ENCODE measurements at regions not wholly inside any gene's neighbourhood (a gene's known extent, or its start where the extent isn't known, plus 50 kb on each side); places are given as distances from the start of the nearest gene placed in this dataset.

DNA sequence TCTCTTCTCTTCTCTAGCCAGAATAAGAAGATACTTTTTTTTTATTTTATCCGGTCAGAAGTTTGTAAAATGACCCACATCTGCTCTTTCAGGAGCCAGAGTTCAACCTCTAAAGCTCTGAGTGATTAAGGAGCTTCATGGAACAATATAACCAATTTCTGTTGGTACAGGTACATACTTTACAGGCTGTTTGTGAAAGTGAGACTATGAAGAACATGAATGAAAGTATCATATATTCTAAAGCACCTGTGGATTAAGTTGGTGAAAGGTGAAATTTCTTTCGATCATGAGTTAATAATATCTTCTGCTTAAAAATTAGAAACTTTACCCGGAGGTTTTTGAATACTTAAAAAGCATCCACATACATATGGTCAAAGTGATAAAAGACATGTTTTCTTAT is 65.2 kb downstream of the DMRT2 start:
- no peaks in the 10 kb centered on the region for H3K4me1 ChIP-seq (ENCODE audit: control insufficient read depth, insufficient read depth, low read length, poor library complexity, severe bottlenecking)
- H3K4me3 ChIP-seq (ENCODE audit: extremely low read depth, insufficient read depth, low read length, poor library complexity, severe bottlenecking): no peak overlapping the region
- no peak overlapping the region for H3K27ac ChIP-seq (ENCODE audit: low read depth, low read length, severe bottlenecking)
- H3K36me3 ChIP-seq (ENCODE audit: control insufficient read depth, insufficient read depth, low read length): no peaks in the 10 kb centered on the region
- 100% methylated on average over 1 of the region's 3 CpGs; no CpG with 5 or more reads in 1 of the 2 experiments for WGBS, 2 experiments (ENCODE audit: insufficient coverage in 2 of 2)
- H3K9me3 ChIP-seq (ENCODE audit: control insufficient read depth, low read length): no peaks in the 10 kb centered on the region

DNA sequence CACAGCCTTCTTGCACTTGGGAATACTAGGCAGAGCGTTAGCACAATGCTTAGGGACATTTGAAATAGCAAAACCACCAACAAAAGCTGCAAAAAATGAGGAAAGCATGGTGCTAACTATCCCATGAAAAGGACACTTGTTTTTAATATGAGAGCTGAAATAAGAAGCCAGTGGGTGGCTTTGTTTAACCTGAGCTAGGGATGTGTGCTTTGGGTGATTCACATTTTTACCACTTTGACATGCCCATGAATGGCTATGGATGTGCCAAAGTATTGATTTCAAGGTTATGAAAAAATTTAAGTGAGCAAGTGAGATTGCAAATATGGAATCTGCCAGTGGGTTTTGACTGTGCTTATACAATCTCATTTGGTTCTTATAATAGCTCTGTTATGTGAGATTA is 67.3 kb downstream of the DMRT2 start:
- H3K4me1 ChIP-seq (ENCODE audit: control insufficient read depth, insufficient read depth, low read length, poor library complexity, severe bottlenecking): no peaks in the 10 kb centered on the region
- 67 to 80% methylated on average over 1 of the region's 1 CpG for WGBS, 2 experiments (ENCODE audit: insufficient coverage in 2 of 2)
- no peaks in the 10 kb centered on the region for H3K36me3 ChIP-seq (ENCODE audit: control insufficient read depth, insufficient read depth, low read length)
- H3K27ac ChIP-seq (ENCODE audit: low read depth, low read length, severe bottlenecking): no peak overlapping the region
- H3K4me3 ChIP-seq (ENCODE audit: extremely low read depth, insufficient read depth, low read length, poor library complexity, severe bottlenecking): no peak overlapping the region
- H3K9me3 ChIP-seq (ENCODE audit: control insufficient read depth, low read length): no peaks in the 10 kb centered on the region

DNA sequence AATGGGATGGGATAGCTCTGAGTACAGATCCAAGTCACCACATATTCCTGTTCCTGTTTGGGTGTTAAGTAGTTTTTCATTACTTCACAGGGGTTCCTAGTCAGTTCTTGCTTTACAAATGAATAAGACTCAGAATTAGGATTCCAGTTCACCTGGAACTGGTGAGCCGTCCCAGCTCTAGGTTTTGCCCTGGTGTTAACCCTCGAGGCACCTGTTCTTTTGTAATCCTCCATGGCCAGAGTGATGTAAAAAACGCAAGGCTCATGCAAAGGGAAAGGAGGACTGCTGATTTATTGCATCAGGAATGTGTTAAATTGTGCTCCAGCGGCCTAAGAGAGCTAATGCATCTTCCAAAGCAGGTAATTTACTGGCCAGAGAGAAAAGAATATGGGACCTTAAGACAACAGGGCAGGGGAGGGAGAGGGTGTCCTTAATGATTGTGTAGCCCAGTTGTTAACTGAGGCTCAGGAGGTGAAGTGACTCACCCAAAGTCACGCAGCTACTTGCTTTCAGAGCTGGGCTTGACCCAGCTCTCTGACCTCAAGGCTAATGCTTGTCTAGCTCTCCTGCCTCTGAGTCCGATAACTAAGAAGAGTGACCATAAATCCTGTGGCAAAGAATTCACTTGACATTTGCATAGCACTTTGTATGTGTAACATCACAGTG is 70.5 kb downstream of the DMRT2 start:
- Histone ChIP-seq H3K4me1 (ENCODE audit: control insufficient read depth, insufficient read depth, low read length, poor library complexity, severe bottlenecking) (no peaks in the 10 kb centered on the region), H3K27ac (ENCODE audit: low read depth, low read length, severe bottlenecking) (no peak overlapping the region), H3K36me3 (ENCODE audit: control insufficient read depth, insufficient read depth, low read length) (no peaks in the 10 kb centered on the region), H3K9me3 (ENCODE audit: control insufficient read depth, low read length) (no peaks in the 10 kb centered on the region), H3K4me3 (ENCODE audit: extremely low read depth, insufficient read depth, low read length, poor library complexity, severe bottlenecking) (no peak overlapping the region)
- 42 to 59% methylated on average over 6 of the region's 6 CpGs for WGBS, 2 experiments (ENCODE audit: insufficient coverage in 2 of 2)

DNA sequence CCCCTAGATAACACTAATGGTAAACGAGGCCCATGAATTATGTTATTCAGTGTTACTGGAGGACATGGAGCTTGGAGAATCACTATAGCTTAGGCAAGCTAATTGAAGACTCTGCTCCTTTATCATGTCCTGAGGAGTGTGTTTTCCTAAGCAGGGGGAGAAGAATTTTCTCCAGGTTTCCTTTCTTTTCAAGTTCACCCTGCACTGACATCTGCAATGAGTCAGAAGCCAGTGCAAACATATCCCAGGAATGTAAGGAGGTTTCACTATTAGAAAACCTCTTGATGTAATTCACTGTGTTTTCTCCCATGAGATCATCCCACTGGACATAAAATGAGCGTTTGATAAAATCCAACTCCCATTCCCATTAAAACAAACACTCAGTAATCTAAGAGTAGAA is 75.6 kb downstream of the DMRT2 start:
- no peaks in the 10 kb centered on the region for H3K36me3 ChIP-seq (ENCODE audit: control insufficient read depth, insufficient read depth, low read length)
- no peak overlapping the region for H3K4me3 ChIP-seq (ENCODE audit: extremely low read depth, insufficient read depth, low read length, poor library complexity, severe bottlenecking)
- no CpG with 5 or more reads among the region's 2 CpGs for WGBS, 2 experiments (ENCODE audit: insufficient coverage in 2 of 2)
- H3K9me3 ChIP-seq (ENCODE audit: control insufficient read depth, low read length): no peaks in the 10 kb centered on the region
- H3K4me1 ChIP-seq (ENCODE audit: control insufficient read depth, insufficient read depth, low read length, poor library complexity, severe bottlenecking): no peaks in the 10 kb centered on the region
- no peak overlapping the region for H3K27ac ChIP-seq (ENCODE audit: low read depth, low read length, severe bottlenecking)

DNA sequence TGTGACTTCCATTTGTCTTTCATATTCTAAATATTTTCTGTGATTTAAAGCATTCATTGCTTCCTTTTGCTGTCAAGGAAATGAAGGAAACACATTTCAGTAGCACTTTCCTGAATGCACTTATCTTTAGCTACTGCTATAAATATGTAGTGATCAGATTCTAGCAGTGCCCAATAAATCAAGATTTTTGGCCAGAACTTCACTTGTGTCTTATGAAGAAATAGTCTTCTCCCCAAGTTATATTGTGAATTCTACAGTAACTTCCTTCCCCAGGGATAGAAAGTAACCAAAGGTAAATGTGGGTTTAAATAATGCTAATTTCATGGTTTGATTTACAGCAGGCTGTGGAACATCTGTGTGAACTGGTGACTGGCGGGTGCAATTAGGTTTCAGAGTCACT is 77.9 kb downstream of the DMRT2 start:
- Histone ChIP-seq H3K36me3 (ENCODE audit: control insufficient read depth, insufficient read depth, low read length) (no peaks in the 10 kb centered on the region), H3K9me3 (ENCODE audit: control insufficient read depth, low read length) (no peaks in the 10 kb centered on the region), H3K4me3 (ENCODE audit: extremely low read depth, insufficient read depth, low read length, poor library complexity, severe bottlenecking) (no peak overlapping the region), H3K27ac (ENCODE audit: low read depth, low read length, severe bottlenecking) (no peak overlapping the region), H3K4me1 (ENCODE audit: control insufficient read depth, insufficient read depth, low read length, poor library complexity, severe bottlenecking) (no peaks in the 10 kb centered on the region)
- WGBS, 2 experiments (ENCODE audit: insufficient coverage in 2 of 2): 69 to 100% methylated on average over 1 of the region's 1 CpG

DNA sequence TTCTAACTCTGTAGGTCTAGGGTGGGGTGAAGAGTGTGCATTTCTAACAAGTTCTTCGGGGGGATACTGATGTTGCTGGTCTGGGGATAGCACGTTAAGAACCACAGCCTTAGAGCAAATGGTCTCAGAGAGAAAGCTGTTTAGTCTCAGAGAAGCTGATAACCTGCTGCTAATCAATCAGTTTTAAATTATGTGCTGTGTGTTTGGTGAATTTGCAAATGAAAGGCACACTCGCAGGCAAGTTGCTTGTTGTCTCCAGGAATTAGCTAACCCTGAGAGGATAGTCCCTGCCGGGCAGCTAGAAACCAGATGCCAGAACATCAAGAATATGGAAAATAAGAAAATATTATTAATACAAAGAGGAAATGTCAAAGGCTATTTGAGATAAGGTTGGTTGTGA is 79.2 kb downstream of the DMRT2 start:
- Histone ChIP-seq H3K36me3 (ENCODE audit: control insufficient read depth, insufficient read depth, low read length) (no peaks in the 10 kb centered on the region), H3K4me3 (ENCODE audit: extremely low read depth, insufficient read depth, low read length, poor library complexity, severe bottlenecking) (no peak overlapping the region), H3K9me3 (ENCODE audit: control insufficient read depth, low read length) (no peaks in the 10 kb centered on the region), H3K4me1 (ENCODE audit: control insufficient read depth, insufficient read depth, low read length, poor library complexity, severe bottlenecking) (no peaks in the 10 kb centered on the region), H3K27ac (ENCODE audit: low read depth, low read length, severe bottlenecking) (no peak overlapping the region)
- WGBS, 2 experiments (ENCODE audit: insufficient coverage in 2 of 2): 6 to 24% methylated on average over 2 to 3 of the region's 4 CpGs

DNA sequence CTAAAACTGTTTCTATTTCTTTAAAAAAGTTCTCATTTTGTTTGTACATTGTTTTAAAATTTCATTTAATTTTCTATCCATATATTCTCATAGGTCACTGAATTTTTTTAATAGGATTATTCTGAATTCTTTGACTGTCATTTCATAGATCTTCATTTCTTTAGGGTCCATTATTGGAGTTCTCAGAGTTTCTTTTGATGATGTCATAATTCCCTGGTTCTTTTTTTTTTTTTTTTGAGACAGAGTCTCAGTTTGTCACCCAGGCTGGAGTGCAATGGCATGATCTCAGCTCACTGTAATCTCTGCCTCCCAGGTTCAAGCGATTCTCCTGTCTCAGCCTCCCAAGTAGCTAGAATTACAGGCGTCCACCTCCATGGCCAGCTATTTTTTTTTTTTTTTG is 89.9 kb downstream of the DMRT2 start:
- Histone ChIP-seq H3K4me1 (ENCODE audit: control insufficient read depth, insufficient read depth, low read length, poor library complexity, severe bottlenecking) (no peaks in the 10 kb centered on the region), H3K36me3 (ENCODE audit: control insufficient read depth, insufficient read depth, low read length) (no peaks in the 10 kb centered on the region), H3K9me3 (ENCODE audit: control insufficient read depth, low read length) (no peaks in the 10 kb centered on the region), H3K4me3 (ENCODE audit: extremely low read depth, insufficient read depth, low read length, poor library complexity, severe bottlenecking) (no peak overlapping the region), H3K27ac (ENCODE audit: low read depth, low read length, severe bottlenecking) (no peak overlapping the region)
- WGBS, 2 experiments (ENCODE audit: insufficient coverage in 2 of 2): no CpG with 5 or more reads among the region's 2 CpGs

DNA sequence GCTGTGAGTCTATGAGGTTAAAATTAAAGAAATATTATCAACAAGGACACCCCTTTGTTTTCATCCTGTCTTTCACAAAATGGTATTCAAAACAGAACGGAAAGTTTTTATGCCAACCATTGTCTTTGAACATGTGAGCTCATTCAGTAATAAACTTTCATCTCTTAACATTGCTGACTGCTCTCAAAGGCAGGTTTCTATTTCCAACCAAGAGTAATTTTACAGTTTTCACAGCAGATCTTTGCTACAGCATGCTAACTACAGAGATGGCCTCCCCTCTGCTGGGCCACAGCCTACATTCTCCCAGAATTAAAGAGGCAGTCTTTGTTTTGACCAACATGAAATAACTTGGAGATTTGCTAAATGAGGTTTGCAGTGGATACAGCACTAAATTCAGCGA is 101.5 kb downstream of the DMRT2 start:
- Histone ChIP-seq H3K36me3 (ENCODE audit: control insufficient read depth, insufficient read depth, low read length) (no peaks in the 10 kb centered on the region), H3K4me1 (ENCODE audit: control insufficient read depth, insufficient read depth, low read length, poor library complexity, severe bottlenecking) (no peaks in the 10 kb centered on the region), H3K27ac (ENCODE audit: low read depth, low read length, severe bottlenecking) (no peak overlapping the region), H3K4me3 (ENCODE audit: extremely low read depth, insufficient read depth, low read length, poor library complexity, severe bottlenecking) (no peak overlapping the region), H3K9me3 (ENCODE audit: control insufficient read depth, low read length) (no peaks in the 10 kb centered on the region)
- 68 to 90% methylated on average over 1 to 2 of the region's 2 CpGs for WGBS, 2 experiments (ENCODE audit: insufficient coverage in 2 of 2)

DNA sequence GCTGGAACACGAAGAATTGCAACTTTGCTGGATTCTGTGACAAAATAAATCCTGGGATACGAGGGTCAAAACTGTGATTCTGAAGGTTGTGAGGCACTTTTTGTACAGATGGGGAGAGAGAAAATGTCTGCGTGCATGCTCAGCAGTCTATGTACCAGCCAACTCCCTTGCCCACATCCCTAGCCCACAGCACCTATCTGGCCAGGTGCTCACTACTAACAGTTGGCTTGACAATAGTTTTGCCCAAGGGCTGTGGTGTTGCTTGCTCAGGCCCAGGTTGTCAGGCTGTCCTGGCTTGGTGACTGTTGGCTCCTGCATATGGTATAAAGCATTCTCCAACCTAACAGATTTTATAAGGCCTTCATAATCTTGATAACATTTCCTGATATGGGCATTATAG is 102.0 kb downstream of the DMRT2 start:
- H3K4me3 ChIP-seq (ENCODE audit: extremely low read depth, insufficient read depth, low read length, poor library complexity, severe bottlenecking): no peak overlapping the region
- H3K4me1 ChIP-seq (ENCODE audit: control insufficient read depth, insufficient read depth, low read length, poor library complexity, severe bottlenecking): no peaks in the 10 kb centered on the region
- no peak overlapping the region for H3K27ac ChIP-seq (ENCODE audit: low read depth, low read length, severe bottlenecking)
- 83 to 92% methylated on average over 1 to 2 of the region's 3 CpGs for WGBS, 2 experiments (ENCODE audit: insufficient coverage in 2 of 2)
- no peaks in the 10 kb centered on the region for H3K36me3 ChIP-seq (ENCODE audit: control insufficient read depth, insufficient read depth, low read length)
- H3K9me3 ChIP-seq (ENCODE audit: control insufficient read depth, low read length): no peaks in the 10 kb centered on the region

DNA sequence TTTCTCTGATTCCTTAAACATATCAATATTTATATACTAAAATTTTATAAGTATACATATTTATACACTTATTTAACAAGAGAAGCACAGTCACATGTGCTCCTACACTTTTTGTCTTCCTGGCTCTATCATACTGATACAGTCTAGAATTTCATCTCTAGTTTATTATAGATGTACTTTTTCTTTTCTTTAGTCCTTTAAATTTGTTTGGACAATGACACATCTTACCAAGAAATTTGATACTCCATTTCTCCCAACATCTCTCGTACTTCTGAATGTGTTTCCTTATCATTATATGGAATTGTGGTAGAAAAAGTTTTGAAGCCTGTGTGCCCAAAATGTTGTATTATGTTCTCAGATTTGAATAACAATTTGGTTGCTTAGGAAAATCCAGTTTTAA is 104.6 kb downstream of the DMRT2 start:
- H3K36me3 ChIP-seq (ENCODE audit: control insufficient read depth, insufficient read depth, low read length): no peaks in the 10 kb centered on the region
- H3K27ac ChIP-seq (ENCODE audit: low read depth, low read length, severe bottlenecking): no peak overlapping the region
- WGBS, 2 experiments (ENCODE audit: insufficient coverage in 2 of 2): no CpG with 5 or more reads among the region's 1 CpG
- no peak overlapping the region for H3K4me3 ChIP-seq (ENCODE audit: extremely low read depth, insufficient read depth, low read length, poor library complexity, severe bottlenecking)
- no peaks in the 10 kb centered on the region for H3K4me1 ChIP-seq (ENCODE audit: control insufficient read depth, insufficient read depth, low read length, poor library complexity, severe bottlenecking)
- H3K9me3 ChIP-seq (ENCODE audit: control insufficient read depth, low read length): no peaks in the 10 kb centered on the region

DNA sequence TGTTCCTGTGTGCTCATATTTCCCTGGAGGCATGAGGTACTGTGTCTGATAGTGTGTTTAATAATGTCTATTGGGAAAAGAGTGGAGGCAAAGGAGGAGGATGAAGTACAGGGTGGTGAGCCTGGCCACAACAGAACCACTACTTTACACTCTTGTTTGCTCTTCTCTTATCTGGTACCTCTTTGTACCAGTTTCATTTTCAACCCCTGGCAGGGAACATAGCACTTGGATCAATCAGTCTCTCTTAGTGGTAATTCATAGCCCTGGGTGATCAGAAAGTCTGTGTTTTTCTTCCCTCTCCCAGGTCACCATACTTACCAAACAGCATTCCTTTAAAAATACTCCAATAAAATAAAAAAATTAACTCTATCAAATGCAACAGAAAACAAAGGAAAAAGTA is 105.4 kb downstream of the DMRT2 start:
- Histone ChIP-seq H3K4me1 (ENCODE audit: control insufficient read depth, insufficient read depth, low read length, poor library complexity, severe bottlenecking) (no peaks in the 10 kb centered on the region), H3K9me3 (ENCODE audit: control insufficient read depth, low read length) (no peaks in the 10 kb centered on the region), H3K4me3 (ENCODE audit: extremely low read depth, insufficient read depth, low read length, poor library complexity, severe bottlenecking) (no peak overlapping the region), H3K27ac (ENCODE audit: low read depth, low read length, severe bottlenecking) (no peak overlapping the region), H3K36me3 (ENCODE audit: control insufficient read depth, insufficient read depth, low read length) (no peaks in the 10 kb centered on the region)

All from mesodermal cell (in vitro differentiated cells).